ENCODE measurements at regions not wholly inside any gene's neighbourhood (a gene's known extent, or its start where the extent isn't known, plus 50 kb on each side); places are given as distances from the start of the nearest gene placed in this dataset.
"Not testable (repeated sequence)": the region's sequence is repeated elsewhere in the genome, so short reads cannot be mapped to it uniquely, and the experiment has no call there.

GRCh38 chr15:62676891-62677290 is 365.7 kb upstream of the TPM1 start:
- no peak overlapping the region for H3K27ac ChIP-seq (ENCODE audit: control insufficient read depth, insufficient read depth, low read length)
- no peak overlapping the region for H2AFZ ChIP-seq (ENCODE audit: control insufficient read depth, low read length)
- H3K36me3 ChIP-seq (ENCODE audit: control insufficient read depth in 2 of 2, extremely low read depth in 1 of 2, insufficient read depth in 2 of 2, low read length in 2 of 2) = no peaks in the 10 kb centered on the region
- FAIRE-seq (no peak), DNase-seq (ENCODE audit: low read depth, low spot score) (no peak)
- dilution Hi-C loops (cut with MboI; ENCODE audit: extremely low pct_ligation_motif_present, low sequenced_read_pairs) = no loop called here
- H3K4me1 ChIP-seq (ENCODE audit: control insufficient read depth, extremely low read depth, insufficient read depth, low read length) = no peaks in the 10 kb centered on the region
- no peaks in the 10 kb centered on the region for H3K9me3 ChIP-seq (ENCODE audit: control insufficient read depth, low read depth, low read length)
- no peak overlapping the region for H3K4me3 ChIP-seq (ENCODE audit: control insufficient read depth in 2 of 3, extremely low read depth in 1 of 3, insufficient read depth in 2 of 3, low read depth in 1 of 3, low read length in 3 of 3)
- no peak overlapping the region for H3K4me2 ChIP-seq (ENCODE audit: control insufficient read depth, extremely low read depth, insufficient read depth, low read depth, low read length)
- H3K9me1 ChIP-seq (ENCODE audit: control insufficient read depth, extremely low read depth, insufficient read depth, low read length) = no peaks in the 10 kb centered on the region
- H4K20me1 ChIP-seq (ENCODE audit: control insufficient read depth, extremely low read depth, insufficient read depth, low read length) = no peaks in the 10 kb centered on the region
- H3K9ac ChIP-seq (ENCODE audit: control insufficient read depth, extremely low read depth, insufficient read depth, low read length) = no peak overlapping the region
- H3K27me3 ChIP-seq (ENCODE audit: control insufficient read depth, extremely low read depth, insufficient read depth, low read length) = no peaks in the 10 kb centered on the region
- TF ChIP-seq CTCF (optimal IDR thresholded peaks at IDR 0.05 in 1 of 3, IDR thresholded peaks at IDR 0.05 in 1 of 3, conservative IDR thresholded peaks at IDR 0.05 in 1 of 3; ENCODE audit: extremely low read depth in 1 of 3, insufficient read depth in 2 of 3, low read length in 3 of 3) (no peak), EZH2 (IDR thresholded peaks at IDR 0.05; ENCODE audit: low read length) (no peak)
- H3K79me2 ChIP-seq (ENCODE audit: control insufficient read depth, insufficient read depth, low read length) = no peaks in the 10 kb centered on the region

GRCh38 chr15:62681939-62682896 is 360.3 kb upstream of the TPM1 start:
- Histone ChIP-seq H3K79me2 (ENCODE audit: control insufficient read depth, insufficient read depth, low read length) (no peaks in the 10 kb centered on the region), H3K4me3 (ENCODE audit: control insufficient read depth in 2 of 3, extremely low read depth in 1 of 3, insufficient read depth in 2 of 3, low read depth in 1 of 3, low read length in 3 of 3) (no peak overlapping the region), H3K9me3 (ENCODE audit: control insufficient read depth, low read depth, low read length) (no peaks in the 10 kb centered on the region), H4K20me1 (ENCODE audit: control insufficient read depth, extremely low read depth, insufficient read depth, low read length) (no peaks in the 10 kb centered on the region), H3K4me2 (ENCODE audit: control insufficient read depth, extremely low read depth, insufficient read depth, low read depth, low read length) (no peak overlapping the region), H3K27ac (ENCODE audit: control insufficient read depth, insufficient read depth, low read length) (no peak overlapping the region), H3K36me3 (ENCODE audit: control insufficient read depth in 2 of 2, extremely low read depth in 1 of 2, insufficient read depth in 2 of 2, low read length in 2 of 2) (no peaks in the 10 kb centered on the region), H3K9me1 (ENCODE audit: control insufficient read depth, extremely low read depth, insufficient read depth, low read length) (no peaks in the 10 kb centered on the region), H3K27me3 (ENCODE audit: control insufficient read depth, extremely low read depth, insufficient read depth, low read length) (no peaks in the 10 kb centered on the region), H2AFZ (ENCODE audit: control insufficient read depth, low read length) (no peak overlapping the region), H3K4me1 (ENCODE audit: control insufficient read depth, extremely low read depth, insufficient read depth, low read length) (no peaks in the 10 kb centered on the region), H3K9ac (ENCODE audit: control insufficient read depth, extremely low read depth, insufficient read depth, low read length) (no peak overlapping the region)
- dilution Hi-C loops (cut with MboI; ENCODE audit: extremely low pct_ligation_motif_present, low sequenced_read_pairs) = no loop called here
- no peak for FAIRE-seq
- no peak for DNase-seq (ENCODE audit: low read depth, low spot score)
- TF ChIP-seq EZH2 (IDR thresholded peaks at IDR 0.05; ENCODE audit: low read length) = no peak
- TF ChIP-seq CTCF (optimal IDR thresholded peaks at IDR 0.05 in 1 of 3, IDR thresholded peaks at IDR 0.05 in 1 of 3, conservative IDR thresholded peaks at IDR 0.05 in 1 of 3; ENCODE audit: extremely low read depth in 1 of 3, insufficient read depth in 2 of 3, low read length in 3 of 3) = no peak

GRCh38 chr15:62683192-62683591 is 359.4 kb upstream of the TPM1 start:
- H3K27me3 ChIP-seq (ENCODE audit: control insufficient read depth, extremely low read depth, insufficient read depth, low read length); dilution Hi-C loops (cut with MboI; ENCODE audit: extremely low pct_ligation_motif_present, low sequenced_read_pairs); H3K4me2 ChIP-seq (ENCODE audit: control insufficient read depth, extremely low read depth, insufficient read depth, low read depth, low read length); H3K9me3 ChIP-seq (ENCODE audit: control insufficient read depth, low read depth, low read length); H4K20me1 ChIP-seq (ENCODE audit: control insufficient read depth, extremely low read depth, insufficient read depth, low read length); H2AFZ ChIP-seq (ENCODE audit: control insufficient read depth, low read length); DNase-seq (ENCODE audit: low read depth, low spot score); H3K27ac ChIP-seq (ENCODE audit: control insufficient read depth, insufficient read depth, low read length); H3K4me3 ChIP-seq (ENCODE audit: control insufficient read depth in 2 of 3, extremely low read depth in 1 of 3, insufficient read depth in 2 of 3, low read depth in 1 of 3, low read length in 3 of 3); H3K36me3 ChIP-seq (ENCODE audit: control insufficient read depth in 2 of 2, extremely low read depth in 1 of 2, insufficient read depth in 2 of 2, low read length in 2 of 2); H3K4me1 ChIP-seq (ENCODE audit: control insufficient read depth, extremely low read depth, insufficient read depth, low read length); H3K79me2 ChIP-seq (ENCODE audit: control insufficient read depth, insufficient read depth, low read length); H3K9ac ChIP-seq (ENCODE audit: control insufficient read depth, extremely low read depth, insufficient read depth, low read length); H3K9me1 ChIP-seq (ENCODE audit: control insufficient read depth, extremely low read depth, insufficient read depth, low read length); FAIRE-seq: not testable (repeated sequence)

Measured in keratinocyte (primary cell).